IMR-90 (cell line): ENCODE measurements at regions not wholly inside any gene's neighbourhood (a gene's known extent, or its start where the extent isn't known, plus 50 kb on each side); places are given as distances from the start of the nearest gene placed in this dataset.
"Not testable (repeated sequence)": the region's sequence is repeated elsewhere in the genome, so short reads cannot be mapped to it uniquely, and the experiment has no call there.

ENCODE experiments used
- ATAC-seq: fragments of 200-7000 bp; cut with Tn5 transposase; 2 replicates; pipeline ENCODE4 v1.9.1; 2020; ENCODE audit warnings: low read depth, mild to moderate bottlenecking, moderate library complexity
- BruUV-seq: library from RNA; stranded (reverse); fragments of 400-500 nt; replicated peaks from 2 replicates; lab custom pipeline; 2021; lab: Mats Ljungman, UMichigan
- CTCF ChIA-PET: fragments of 300-600 bp; formaldehyde crosslinking; extraction: SDS; loops from one replicate; lab custom pipeline; 2021; ENCODE audit warnings: antibody characterized with exemption; lab: Yijun Ruan, JAX
- POLR2A ChIA-PET: fragments of 300-600 bp; sonication (Branson Sonifier 250); formaldehyde crosslinking; loops from one replicate; lab custom pipeline; 2022; ENCODE audit warnings: antibody characterized with exemption; ENCODE audit not compliant: unreplicated experiment; lab: Charles Lee
- DNase-seq: peaks from one replicate; pipeline ENCODE4 v3.0.0; 2013
- H2AFZ ChIP-seq: replicated peaks from 2 replicates; pipeline ENCODE3; 2013; ENCODE audit warnings: low read length, mild to moderate bottlenecking; ENCODE audit not compliant: poor library complexity
- H2AK5ac ChIP-seq: 2 replicates; pipeline ENCODE4 v1.6.1; 2013; ENCODE audit warnings: low read depth, low read length, inconsistent platforms
- H2AK9ac ChIP-seq: replicated peaks from 2 replicates; pipeline ENCODE3; 2013; ENCODE audit warnings: mild to moderate bottlenecking, low read depth, low read length, moderate library complexity; ENCODE audit not compliant: poor library complexity
- H2BK120ac ChIP-seq: 2 replicates; pipeline ENCODE4 v1.6.1; 2013; ENCODE audit warnings: low read depth, low read length, inconsistent platforms
- H2BK15ac ChIP-seq: 3 replicates; pipeline ENCODE4 v1.6.1; 2013; ENCODE audit warnings: low read depth, low read length, inconsistent platforms
- H2BK20ac ChIP-seq: 2 replicates; pipeline ENCODE4 v1.6.1; 2013; ENCODE audit warnings: low read depth, mild to moderate bottlenecking, inconsistent platforms, low read length, moderate library complexity
- H2BK5ac ChIP-seq: 2 replicates; pipeline ENCODE4 v1.6.1; 2013; ENCODE audit warnings: mild to moderate bottlenecking, low read depth, low read length, inconsistent platforms; ENCODE audit not compliant: poor library complexity, severe bottlenecking
- H3K14ac ChIP-seq: replicated peaks from 2 replicates; pipeline ENCODE4 v1.6.1; 2013; ENCODE audit warnings: low read depth, low read length, inconsistent platforms
- H3K18ac ChIP-seq: 2 replicates; pipeline ENCODE4 v1.6.1; 2013; ENCODE audit warnings: low read depth, low read length, control low read depth
- H3K23ac ChIP-seq: 2 replicates; pipeline ENCODE4 v1.6.1; 2013; ENCODE audit warnings: low read depth, low read length, inconsistent platforms
- H3K27ac ChIP-seq: 2 replicates; pipeline ENCODE4 v1.5.1; 2013; ENCODE audit warnings: mild to moderate bottlenecking, control low read depth, low read length; ENCODE audit not compliant: insufficient read depth
- H3K27me3 ChIP-seq: 2 replicates; pipeline ENCODE4 v1.6.1; 2013; ENCODE audit warnings: low read length; ENCODE audit not compliant: control insufficient read depth, insufficient read depth
- H3K36me3 ChIP-seq: 2 replicates; pipeline ENCODE4 v1.6.1; 2013; ENCODE audit warnings: low read length, mixed read lengths; ENCODE audit not compliant: control insufficient read depth, insufficient read depth
- H3K4ac ChIP-seq: 2 replicates; pipeline ENCODE4 v1.6.1; 2013; ENCODE audit warnings: low read depth, low read length, inconsistent platforms
- H3K4me1 ChIP-seq: 2 replicates; pipeline ENCODE4 v1.6.1; 2013; ENCODE audit warnings: low read length, mixed read lengths; ENCODE audit not compliant: control insufficient read depth, insufficient read depth
- H3K4me2 ChIP-seq: 2 replicates; pipeline ENCODE4 v1.6.1; 2013; ENCODE audit warnings: low read depth, mild to moderate bottlenecking, control low read depth, low read length, moderate library complexity
- H3K4me3 ChIP-seq: 2 replicates; pipeline ENCODE4 v1.5.1; 2013; ENCODE audit warnings: low read depth, mild to moderate bottlenecking, control low read depth, low read length, moderate library complexity; ENCODE audit not compliant: insufficient read depth
- H3K56ac ChIP-seq: 2 replicates; pipeline ENCODE4 v1.6.1; 2013; ENCODE audit warnings: low read length, inconsistent platforms; ENCODE audit not compliant: insufficient read depth; ENCODE audit errors: extremely low read depth
- H3K79me1 ChIP-seq, 2 experiments: 2 replicates each; pipeline ENCODE4 v1.6.1; 2013; ENCODE audit warnings: low read length in 2 of 2, inconsistent platforms in 1 of 2, low read depth in 1 of 2
- H3K9ac ChIP-seq: 2 replicates; pipeline ENCODE4 v1.6.1; 2013; ENCODE audit warnings: low read depth, low read length, control low read depth
- H3K9me1 ChIP-seq: 2 replicates; pipeline ENCODE4 v1.6.1; 2013; ENCODE audit warnings: low read length, inconsistent platforms; ENCODE audit not compliant: insufficient read depth
- H3K9me3 ChIP-seq: 2 replicates; pipeline ENCODE4 v1.6.1; 2013; ENCODE audit warnings: low read length; ENCODE audit not compliant: control insufficient read depth, insufficient read depth
- H4K20me1 ChIP-seq: 2 replicates; pipeline ENCODE4 v1.6.1; 2013; ENCODE audit warnings: low read length, inconsistent platforms; ENCODE audit not compliant: insufficient read depth
- H4K5ac ChIP-seq: 2 replicates; pipeline ENCODE4 v1.6.1; 2013; ENCODE audit warnings: mild to moderate bottlenecking, low read depth, low read length, control low read depth
- H4K8ac ChIP-seq, 2 experiments: 2 replicates each; pipeline ENCODE4 v1.6.1; 2013; ENCODE audit warnings: low read depth in 2 of 2, low read length in 2 of 2, control low read depth in 1 of 2, inconsistent platforms in 1 of 2
- H4K91ac ChIP-seq: 2 replicates; pipeline ENCODE4 v1.6.1; 2013; ENCODE audit warnings: low read depth, low read length, inconsistent platforms; ENCODE audit not compliant: insufficient read depth
- WGBS, 2 experiments: methylation state at CpG; one replicate each; pipeline versions ENCODE4 v1.1.5 to v1.1.7; 2013; ENCODE audit warnings: missing lambda C conversion rate in 2 of 2; ENCODE audit not compliant: insufficient read length in 1 of 2; ENCODE audit errors: extremely low coverage in 2 of 2; 5-methylcytosine and 5-hydroxymethylcytosine counted together
- dilution Hi-C: fragments of 300-500 bp; cut with HindIII; formaldehyde crosslinking; loops from one replicate; pipeline ENCODE4 v1.14.3; 2018; ENCODE audit warnings: low sequenced_read_pairs; ENCODE audit not compliant: unreplicated experiment
- in situ Hi-C: fragments of 300-500 bp; cut with MboI; formaldehyde crosslinking; loops from 3 replicates; pipeline ENCODE4 v1.14.3; 2019; ENCODE audit warnings: low sequenced_read_pairs, inconsistent platforms, mixed read lengths
- intact Hi-C: fragments of 100-400 bp; cut with micrococcal nuclease; formaldehyde crosslinking; loops from 2 replicates; pipeline ENCODE4 v1.10.0; 2022

- intact Hi-C loops, dilution Hi-C loops: not testable (repeated sequence)
These were observed 180.7 kb downstream of the TMEM121 start for GRCh38 chr14:105707099-105707498.

GRCh38 chr14:105707723-105708151, 181.4 kb downstream of the TMEM121 start:
- H2BK15ac ChIP-seq, dilution Hi-C loops, H2BK5ac ChIP-seq, H3K36me3 ChIP-seq, H3K4me1 ChIP-seq, H3K56ac ChIP-seq, H2AK9ac ChIP-seq, H3K4me3 ChIP-seq, H3K27ac ChIP-seq, H4K91ac ChIP-seq, H2BK20ac ChIP-seq, H3K14ac ChIP-seq, H2AK5ac ChIP-seq, H4K20me1 ChIP-seq, H3K4ac ChIP-seq, in situ Hi-C loops, H3K23ac ChIP-seq, H4K5ac ChIP-seq, H3K9me1 ChIP-seq, DNase-seq, H3K9ac ChIP-seq, intact Hi-C loops, H4K8ac ChIP-seq, POLR2A ChIA-PET, H3K18ac ChIP-seq, BruUV-seq, H3K4me2 ChIP-seq, H2AFZ ChIP-seq, H3K79me1 ChIP-seq, CTCF ChIA-PET, ATAC-seq, H2BK120ac ChIP-seq, H3K27me3 ChIP-seq: not testable (repeated sequence)
- H3K9me3 ChIP-seq: peaks cover 23% of the 10 kb centered on the region
- 77% methylated on average over 13 of the region's 18 CpGs; no CpG with 5 or more reads in 1 of the 2 experiments for WGBS, 2 experiments

More at GRCh38 chr14:105707099-105707498, 180.7 kb downstream of the TMEM121 start:
- POLR2A ChIA-PET, H3K27me3 ChIP-seq, H3K79me1 ChIP-seq, H3K56ac ChIP-seq, CTCF ChIA-PET, H3K4me2 ChIP-seq, H3K4me1 ChIP-seq, H3K9me1 ChIP-seq, H3K14ac ChIP-seq, in situ Hi-C loops, H4K8ac ChIP-seq, H3K23ac ChIP-seq, H2AFZ ChIP-seq, DNase-seq, H3K4ac ChIP-seq, H4K20me1 ChIP-seq, H3K36me3 ChIP-seq, H2BK5ac ChIP-seq, H2AK9ac ChIP-seq, H3K18ac ChIP-seq, H3K4me3 ChIP-seq, H2BK15ac ChIP-seq, H2BK20ac ChIP-seq, H3K27ac ChIP-seq, ATAC-seq, H2BK120ac ChIP-seq, BruUV-seq, H2AK5ac ChIP-seq, H3K9ac ChIP-seq, H4K91ac ChIP-seq, H4K5ac ChIP-seq: not testable (repeated sequence)
- 78% methylated on average over 8 of the region's 23 CpGs; no CpG with 5 or more reads in 1 of the 2 experiments for WGBS, 2 experiments
- H3K9me3 ChIP-seq: peaks cover 27% of the 10 kb centered on the region
